Esophagus squamous epithelium (tissue), 4 donors: ENCODE measurements at regions not wholly inside any gene's neighbourhood (a gene's known extent, or its start where the extent isn't known, plus 50 kb on each side); places are given as distances from the start of the nearest gene placed in this dataset.

Source experiments
- CTCF ChIP-seq, 6 experiments: fragments of 450-650 bp in 4 of 6; fragments of 200-600 bp in 2 of 6; sonication (generic) in 2 of 6; IDR thresholded peaks; one replicate each; pipeline ENCODE4 v1.5.1; 2016 to 2019; ENCODE audit warnings: antibody characterized with exemption in 6 of 6, mild to moderate bottlenecking in 4 of 6, moderate library complexity in 4 of 6
- POLR2A ChIP-seq, 4 donors: fragments of 450-650 bp; IDR thresholded peaks; one replicate each; pipeline ENCODE4 v1.6.1; 2017; ENCODE audit warnings: antibody characterized with exemption in 4 of 4, mild to moderate bottlenecking in 4 of 4, moderate library complexity in 3 of 4

DNA sequence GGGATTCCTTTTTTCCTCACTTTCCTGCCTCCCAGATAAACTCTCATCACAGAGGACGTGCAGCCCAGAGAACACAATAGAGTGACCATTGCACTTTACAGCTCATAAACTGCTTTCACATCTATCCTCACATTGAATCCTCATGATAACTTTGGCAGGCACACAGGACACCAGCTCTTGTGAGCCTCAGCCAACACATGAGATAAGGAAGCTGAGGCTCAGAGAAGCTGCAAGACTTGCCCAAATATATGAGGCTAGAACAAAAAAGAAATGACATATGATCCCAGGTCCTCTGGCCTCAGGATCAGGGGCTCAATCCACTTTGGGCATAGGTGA, 85.0 kb upstream of the CPEB2 start:
- no peak for TF ChIP-seq POLR2A (IDR thresholded peaks at IDR 0.05)
- TF ChIP-seq CTCF (IDR thresholded peaks at IDR 0.05): no peak
